Parathyroid adenoma (tissue), 2 donors: ENCODE measurements at regions not wholly inside any gene's neighbourhood (a gene's known extent, or its start where the extent isn't known, plus 50 kb on each side); places are given as distances from the start of the nearest gene placed in this dataset.

Experiments
- H2AFZ ChIP-seq: fragments of 300-600 bp; sonication (generic); one replicate; pipeline ENCODE4 v1.7.0; 2017; ENCODE audit warnings: antibody characterized with exemption, mild to moderate bottlenecking
- H3K27ac ChIP-seq: fragments of 300-600 bp; sonication (generic); one replicate; pipeline ENCODE4 v1.7.0; 2017
- H3K27me3 ChIP-seq: fragments of 300-600 bp; sonication (generic); one replicate; pipeline ENCODE4 v1.7.0; 2017; ENCODE audit warnings: low read length; ENCODE audit not compliant: control insufficient read depth, insufficient read depth
- H3K36me3 ChIP-seq: fragments of 300-600 bp; sonication (generic); one replicate; pipeline ENCODE4 v1.7.0; 2017; ENCODE audit warnings: low read length; ENCODE audit not compliant: control insufficient read depth, insufficient read depth
- H3K4me1 ChIP-seq: fragments of 300-600 bp; sonication (generic); one replicate; pipeline ENCODE4 v1.7.0; 2017; ENCODE audit warnings: control low read depth
- H3K4me2 ChIP-seq: fragments of 300-600 bp; sonication (generic); one replicate; pipeline ENCODE4 v1.7.0; 2017; ENCODE audit warnings: low read length
- H3K4me3 ChIP-seq: fragments of 300-600 bp; sonication (generic); one replicate; pipeline ENCODE4 v1.7.0; 2017; ENCODE audit warnings: low read depth, low read length
- H3K79me2 ChIP-seq: fragments of 300-600 bp; sonication (generic); one replicate; pipeline ENCODE4 v1.7.0; 2017; ENCODE audit warnings: control low read depth
- H3K9ac ChIP-seq: fragments of 300-600 bp; sonication (generic); one replicate; pipeline ENCODE4 v1.7.0; 2017; ENCODE audit warnings: mild to moderate bottlenecking
- H3K9me3 ChIP-seq: fragments of 300-600 bp; sonication (generic); one replicate; pipeline ENCODE4 v1.7.0; 2017; ENCODE audit warnings: low read length; ENCODE audit not compliant: control insufficient read depth
- CTCF ChIP-seq: fragments of 300-600 bp; sonication (generic); IDR thresholded peaks from one replicate; pipeline ENCODE4 v1.7.0; 2017; ENCODE audit warnings: antibody characterized with exemption, mild to moderate bottlenecking
- donor health status: primary hyperparathyroidism.

- Histone ChIP-seq H2AFZ (peak overlapping the region; percentile 73), H3K4me2 (peak overlapping the region; percentile 35), H3K36me3 (no peaks in the 10 kb centered on the region), H3K79me2 (no peaks in the 10 kb centered on the region), H3K4me3 (no peak overlapping the region), H3K27ac (no peak overlapping the region), H3K9ac (no peak overlapping the region), H3K4me1 (no peaks in the 10 kb centered on the region), H3K27me3 (no peaks in the 10 kb centered on the region), H3K9me3 (no peaks in the 10 kb centered on the region)
- no peak for TF ChIP-seq CTCF
Observed at GRCh38 chr12:116508145-116509121, 50.7 kb upstream of the MAP1LC3B2 start.
